Transverse colon (tissue), 4 donors: ENCODE measurements at regions not wholly inside any gene's neighbourhood (a gene's known extent, or its start where the extent isn't known, plus 50 kb on each side); places are given as distances from the start of the nearest gene placed in this dataset.

Experiments used
- CTCF ChIP-seq, 5 experiments: fragments of 200-600 bp in 3 of 5; fragments of 450-650 bp in 2 of 5; sonication (generic) in 3 of 5; IDR thresholded peaks; 1 replicate in 2 of 5; 2 replicates in 3 of 5; pipeline ENCODE4 v1.5.1; 2016 to 2017; ENCODE audit warnings: antibody characterized with exemption in 5 of 5, inconsistent platforms in 3 of 5, mild to moderate bottlenecking in 2 of 5, moderate library complexity in 1 of 5
- EP300 ChIP-seq: sonication (generic); formaldehyde crosslinking; IDR thresholded peaks from one replicate; pipeline ENCODE4 v1.6.1; 2017; ENCODE audit warnings: antibody characterized with exemption, low read depth
- POLR2A ChIP-seq: fragments of 450-650 bp; IDR thresholded peaks from one replicate; pipeline ENCODE4 v1.6.1; 2016; ENCODE audit warnings: antibody characterized with exemption, mild to moderate bottlenecking, moderate library complexity
- POLR2AphosphoS5 ChIP-seq, 3 donors: sonication (generic); formaldehyde crosslinking; IDR thresholded peaks; one replicate each; pipeline ENCODE4 v1.6.1; 2016; ENCODE audit warnings: antibody characterized with exemption in 3 of 3

GRCh38 chr7:84800846-84801245 is 386.0 kb downstream of the SEMA3D start:
- no peak for TF ChIP-seq CTCF (IDR thresholded peaks at IDR 0.05)
- no peak for TF ChIP-seq POLR2A
- TF ChIP-seq EP300: no peak
- no peak for TF ChIP-seq POLR2AphosphoS5 (IDR thresholded peaks at IDR 0.05)
